ENCODE measurements at regions not wholly inside any gene's neighbourhood (a gene's known extent, or its start where the extent isn't known, plus 50 kb on each side); places are given as distances from the start of the nearest gene placed in this dataset.

DNA sequence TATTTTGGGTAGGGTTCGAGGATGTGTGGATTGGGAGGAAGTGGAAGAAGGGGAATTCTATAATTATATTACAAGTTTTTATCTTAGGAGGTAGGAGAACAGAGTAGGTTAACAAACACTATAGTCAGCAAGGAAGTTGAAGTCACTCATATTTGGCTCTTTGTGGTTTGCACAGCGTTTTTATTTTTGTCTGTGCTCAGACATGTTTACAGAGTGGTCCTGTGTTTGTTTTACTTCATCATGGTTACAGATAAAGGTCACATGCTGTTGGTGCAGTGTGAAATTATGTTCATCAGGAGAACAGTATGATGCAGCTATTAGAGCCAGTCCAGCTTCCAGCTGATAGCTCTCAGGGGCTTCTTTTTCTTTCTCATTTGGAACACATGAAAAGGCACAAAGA lies 299.9 kb upstream of the SFRP2 start:
- no TSS peak for BruUV-seq (replicated peaks)
- no peaks in the 10 kb centered on the region for H4K20me1 ChIP-seq (ENCODE audit: insufficient read depth)

GRCh38 chr4:154086247-154086646 lies 297.4 kb upstream of the SFRP2 start:
- no peak for DNase-seq
- intact Hi-C loops (cut with micrococcal nuclease; ENCODE audit: unreplicated experiment), result no loop called here
- no peaks in the 10 kb centered on the region for H3K4me1 ChIP-seq (replicated peaks; ENCODE audit: insufficient read depth)
- H3K36me3 ChIP-seq (ENCODE audit: low read depth), result no peaks in the 10 kb centered on the region
- TF ChIP-seq, protein P1, sequence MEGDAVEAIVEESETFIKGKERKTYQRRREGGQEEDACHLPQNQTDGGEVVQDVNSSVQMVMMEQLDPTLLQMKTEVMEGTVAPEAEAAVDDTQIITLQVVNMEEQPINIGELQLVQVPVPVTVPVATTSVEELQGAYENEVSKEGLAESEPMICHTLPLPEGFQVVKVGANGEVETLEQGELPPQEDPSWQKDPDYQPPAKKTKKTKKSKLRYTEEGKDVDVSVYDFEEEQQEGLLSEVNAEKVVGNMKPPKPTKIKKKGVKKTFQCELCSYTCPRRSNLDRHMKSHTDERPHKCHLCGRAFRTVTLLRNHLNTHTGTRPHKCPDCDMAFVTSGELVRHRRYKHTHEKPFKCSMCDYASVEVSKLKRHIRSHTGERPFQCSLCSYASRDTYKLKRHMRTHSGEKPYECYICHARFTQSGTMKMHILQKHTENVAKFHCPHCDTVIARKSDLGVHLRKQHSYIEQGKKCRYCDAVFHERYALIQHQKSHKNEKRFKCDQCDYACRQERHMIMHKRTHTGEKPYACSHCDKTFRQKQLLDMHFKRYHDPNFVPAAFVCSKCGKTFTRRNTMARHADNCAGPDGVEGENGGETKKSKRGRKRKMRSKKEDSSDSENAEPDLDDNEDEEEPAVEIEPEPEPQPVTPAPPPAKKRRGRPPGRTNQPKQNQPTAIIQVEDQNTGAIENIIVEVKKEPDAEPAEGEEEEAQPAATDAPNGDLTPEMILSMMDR (conservative IDR thresholded peaks at IDR 0.05), result no peak
- no peak for TF ChIP-seq EZH2 (IDR thresholded peaks at IDR 0.05; ENCODE audit: low read depth)
- no peaks in the 10 kb centered on the region for H3K9me3 ChIP-seq (ENCODE audit: insufficient read depth, low read depth)
- no peak overlapping the region for H3K4me2 ChIP-seq
- H3K27me3 ChIP-seq (ENCODE audit: insufficient read depth, low read depth), result no peaks in the 10 kb centered on the region
- CTCF ChIA-PET, result no interaction called here
- H3K4me3 ChIP-seq, result no peak overlapping the region
- H3K9me2 ChIP-seq (ENCODE audit: insufficient read depth), result no peaks in the 10 kb centered on the region
- H2AFZ ChIP-seq, result no peak overlapping the region
- H3K79me2 ChIP-seq (ENCODE audit: low read depth), result no peaks in the 10 kb centered on the region
- no TSS peak for BruUV-seq (replicated peaks)
- no peak overlapping the region for H3K27ac ChIP-seq
- H3F3A ChIP-seq (ENCODE audit: insufficient read depth, low read depth), result no peaks in the 10 kb centered on the region
- POLR2A ChIA-PET (ENCODE audit: unreplicated experiment), result no interaction called here
- H4K20me1 ChIP-seq (ENCODE audit: insufficient read depth), result no peaks in the 10 kb centered on the region

More for the DNA sequence above, 299.9 kb upstream of the SFRP2 start:
- no peak for DNase-seq
- ChIA-PET POLR2A (ENCODE audit: unreplicated experiment) (no interaction called here), CTCF (no interaction called here)
- Histone ChIP-seq H3K27ac (no peak overlapping the region), H3K4me1 (replicated peaks; ENCODE audit: insufficient read depth) (no peaks in the 10 kb centered on the region), H3K4me2 (no peak overlapping the region), H3F3A (ENCODE audit: insufficient read depth, low read depth) (no peaks in the 10 kb centered on the region), H3K4me3 (no peak overlapping the region), H2AFZ (no peak overlapping the region), H3K9me2 (ENCODE audit: insufficient read depth) (no peaks in the 10 kb centered on the region), H3K36me3 (ENCODE audit: low read depth) (no peaks in the 10 kb centered on the region), H3K27me3 (ENCODE audit: insufficient read depth, low read depth) (no peaks in the 10 kb centered on the region), H3K9me3 (ENCODE audit: insufficient read depth, low read depth) (no peaks in the 10 kb centered on the region), H3K79me2 (ENCODE audit: low read depth) (no peaks in the 10 kb centered on the region)
- intact Hi-C loops (cut with micrococcal nuclease; ENCODE audit: unreplicated experiment), result no loop called here
- no peak for TF ChIP-seq EZH2 (IDR thresholded peaks at IDR 0.05; ENCODE audit: low read depth)
- TF ChIP-seq, protein P1 (conservative IDR thresholded peaks at IDR 0.05), result no peak

DNA sequence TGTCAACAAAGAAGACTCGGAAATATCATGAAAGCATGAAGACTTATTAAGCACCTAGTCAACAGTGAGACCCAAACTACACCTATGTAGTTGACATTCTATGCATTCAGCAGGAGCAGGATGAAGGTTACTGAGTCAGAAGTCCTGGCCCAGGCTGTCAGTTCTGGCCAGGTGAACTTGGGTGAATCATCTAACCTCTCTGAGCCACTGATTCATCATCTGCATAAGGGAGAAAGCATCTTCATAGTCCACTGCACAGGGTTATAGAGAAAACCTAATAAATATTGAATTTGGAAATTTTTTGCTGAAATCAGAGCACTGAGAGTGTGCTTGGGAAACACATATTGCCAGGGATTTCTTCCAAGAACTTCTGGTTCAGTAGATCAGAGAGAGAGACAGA lies 296.0 kb upstream of the SFRP2 start:
- Histone ChIP-seq H3K27ac (no peak overlapping the region), H3K79me2 (ENCODE audit: low read depth) (no peaks in the 10 kb centered on the region), H2AFZ (no peak overlapping the region), H4K20me1 (ENCODE audit: insufficient read depth) (no peaks in the 10 kb centered on the region), H3K36me3 (ENCODE audit: low read depth) (no peaks in the 10 kb centered on the region), H3K9me3 (ENCODE audit: insufficient read depth, low read depth) (no peaks in the 10 kb centered on the region), H3K4me2 (no peak overlapping the region), H3K9me2 (ENCODE audit: insufficient read depth) (no peaks in the 10 kb centered on the region), H3F3A (ENCODE audit: insufficient read depth, low read depth) (no peaks in the 10 kb centered on the region), H3K4me3 (no peak overlapping the region), H3K4me1 (replicated peaks; ENCODE audit: insufficient read depth) (no peaks in the 10 kb centered on the region), H3K27me3 (ENCODE audit: insufficient read depth, low read depth) (no peaks in the 10 kb centered on the region)
- intact Hi-C loops (cut with micrococcal nuclease; ENCODE audit: unreplicated experiment), result no loop called here
- DNase-seq, result no peak
- ChIA-PET CTCF (no interaction called here), POLR2A (ENCODE audit: unreplicated experiment) (no interaction called here)
- no TSS peak for BruUV-seq (replicated peaks)
- no peak for TF ChIP-seq EZH2 (IDR thresholded peaks at IDR 0.05; ENCODE audit: low read depth)
- TF ChIP-seq, protein P1 (conservative IDR thresholded peaks at IDR 0.05), result no peak
